HEK293 (cell line): ENCODE measurements at regions not wholly inside any gene's neighbourhood (a gene's known extent, or its start where the extent isn't known, plus 50 kb on each side); places are given as distances from the start of the nearest gene placed in this dataset.

ENCODE experiments used
- CTCF ChIP-seq: fragments of 450-650 bp; formaldehyde crosslinking; IDR thresholded peaks from 2 replicates; pipeline ENCODE4 v1.5.1; 2016; ENCODE audit warnings: missing biosample characterization, missing genetic modification characterization
- SCRT2 ChIP-seq: fragments of 450-650 bp; formaldehyde crosslinking; IDR thresholded peaks from 2 replicates; pipeline ENCODE4 v1.5.1; 2016; ENCODE audit warnings: missing biosample characterization, missing genetic modification characterization
- ZEB2 ChIP-seq: fragments of 450-650 bp; formaldehyde crosslinking; IDR thresholded peaks from 2 replicates; pipeline ENCODE4 v1.5.1; 2016; ENCODE audit warnings: missing biosample characterization, missing genetic modification characterization
- TF ChIP-seq, protein P1 (sequence below): fragments of 450-650 bp; formaldehyde crosslinking; IDR thresholded peaks from 2 replicates; pipeline ENCODE4 v1.5.1; 2016; ENCODE audit warnings: missing biosample characterization, missing genetic modification characterization

DNA sequence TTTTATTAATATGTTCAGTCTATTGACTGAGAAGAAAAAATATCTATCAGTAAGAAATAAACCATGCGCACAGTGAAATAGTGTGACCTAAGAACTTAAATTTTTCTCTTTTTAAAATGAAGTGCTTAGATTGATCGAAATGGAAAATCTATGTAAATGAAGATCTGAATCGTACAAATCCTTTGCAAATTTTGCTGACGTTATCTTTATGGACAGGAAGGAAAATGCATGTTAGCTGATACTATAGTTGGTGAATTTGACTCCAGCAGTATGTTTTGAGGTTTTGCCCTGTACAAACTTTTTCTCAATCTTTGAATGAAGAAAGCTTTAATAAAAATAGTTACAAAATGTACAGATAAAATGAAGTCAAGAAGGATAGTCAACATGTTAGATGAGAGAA is 82.9 kb downstream of the NRN1 start:
- TF ChIP-seq, protein P1, sequence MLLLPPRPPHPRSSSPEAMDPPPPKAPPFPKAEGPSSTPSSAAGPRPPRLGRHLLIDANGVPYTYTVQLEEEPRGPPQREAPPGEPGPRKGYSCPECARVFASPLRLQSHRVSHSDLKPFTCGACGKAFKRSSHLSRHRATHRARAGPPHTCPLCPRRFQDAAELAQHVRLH (tag by site-specific recombination) = no peak
- TF ChIP-seq SCRT2 (tag by site-specific recombination) = no peak
- TF ChIP-seq CTCF (tag by site-specific recombination) = no peak
- TF ChIP-seq ZEB2 (tag by site-specific recombination) = no peak
